GM23248 (cell line): ENCODE measurements at regions not wholly inside any gene's neighbourhood (a gene's known extent, or its start where the extent isn't known, plus 50 kb on each side); places are given as distances from the start of the nearest gene placed in this dataset.

ENCODE experiments used
- EZH2 ChIP-seq: fragments of 200-600 bp; sonication (generic); IDR thresholded peaks from 2 replicates; pipeline ENCODE4 v1.6.1; 2018; ENCODE audit warnings: antibody characterized with exemption, mild to moderate bottlenecking; ENCODE audit not compliant: insufficient read depth, poor library complexity, severe bottlenecking
- EZH2phosphoT487 ChIP-seq: fragments of 200-600 bp; sonication (generic); IDR thresholded peaks from 2 replicates; pipeline ENCODE4 v1.6.1; 2018; ENCODE audit warnings: antibody characterized with exemption, moderate library complexity, mild to moderate bottlenecking, low read depth; ENCODE audit not compliant: insufficient read depth

DNA sequence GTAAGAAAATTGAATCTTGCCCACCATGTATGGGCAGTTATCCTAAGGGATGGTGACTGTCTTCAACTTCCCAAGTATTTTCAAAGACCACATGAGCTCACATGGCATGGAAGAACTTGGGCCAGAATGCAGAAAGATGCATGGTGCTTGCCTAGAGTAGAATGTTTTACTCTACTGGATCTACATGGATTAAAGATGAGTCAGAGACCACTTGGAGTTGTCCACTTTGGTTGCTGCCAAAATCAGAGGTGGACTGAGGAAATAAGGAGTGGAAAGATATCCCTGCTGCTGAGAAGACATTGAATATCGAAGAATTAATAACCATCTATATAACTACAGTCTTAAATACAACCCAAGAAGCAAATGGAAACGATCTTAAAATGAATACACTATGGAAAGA is 498.1 kb downstream of the NLGN4X start:
- TF ChIP-seq EZH2 (no peak), EZH2phosphoT487 (no peak)
